RWPE1 (cell line): ENCODE measurements at regions not wholly inside any gene's neighbourhood (a gene's known extent, or its start where the extent isn't known, plus 50 kb on each side); places are given as distances from the start of the nearest gene placed in this dataset.

ENCODE experiments used
- CTCF ChIA-PET: fragments of 350-600 bp; sonication (Branson Sonifier 250); formaldehyde crosslinking; extraction: SDS; loops from one replicate; lab custom pipeline; 2021; lab: Yijun Ruan, JAX
- POLR2A ChIA-PET: fragments of 400-600 bp; formaldehyde crosslinking; extraction: SDS; loops from one replicate; lab custom pipeline; 2020; ENCODE audit warnings: antibody characterized with exemption; ENCODE audit not compliant: low non-redundant PET; lab: Yijun Ruan, JAX
- DNase-seq: peaks from one replicate; pipeline ENCODE4 v3.0.0; 2012; ENCODE audit warnings: low spot score
- H3K27ac ChIP-seq: fragments of 450-650 bp; 2 replicates; pipeline ENCODE4 v1.5.1; 2017
- TF ChIP-seq, protein P1 (sequence below): fragments of 450-650 bp; conservative IDR thresholded peaks from 2 replicates; pipeline ENCODE4 v1.5.1; 2017; ENCODE audit warnings: low read depth, mild to moderate bottlenecking

DNA sequence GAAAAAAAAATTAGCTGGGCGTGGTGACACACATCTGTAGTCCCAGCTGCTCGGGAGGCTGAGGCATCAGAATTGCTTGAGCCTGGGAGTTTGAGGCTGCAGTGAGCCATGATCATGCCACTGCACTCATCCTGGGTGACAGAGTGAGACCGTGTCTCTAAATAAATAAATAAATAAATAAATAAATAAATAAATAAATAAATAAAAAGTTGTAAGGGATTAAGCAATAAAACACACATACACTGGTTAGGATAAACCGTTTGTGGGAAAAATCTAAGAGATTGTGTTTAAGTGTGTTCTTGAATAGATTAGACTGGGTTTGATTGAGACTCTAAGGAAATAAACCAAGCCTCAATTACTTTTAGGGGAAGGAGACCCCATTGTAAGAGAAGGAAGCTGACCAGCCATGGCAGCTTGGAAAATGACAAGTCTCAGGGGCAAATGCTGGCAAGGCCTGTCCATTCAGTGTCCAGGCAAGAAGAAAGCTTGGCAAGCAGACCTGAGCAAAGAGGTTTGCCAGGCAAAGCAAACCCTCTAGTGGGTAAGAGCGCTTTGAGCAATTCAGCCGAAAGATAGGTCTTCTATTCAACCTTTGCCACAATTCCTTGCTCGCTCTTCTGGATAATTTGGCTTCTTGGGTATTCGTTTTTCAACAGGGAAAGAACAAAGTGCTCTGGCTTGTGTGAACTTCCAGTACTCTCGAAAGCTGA lies 106.9 kb upstream of the SERBP1 start:
- ChIA-PET CTCF (interaction anchor here (0.6 to 3.1 kb wide), 7 partner anchors 17 to 314 kb away, joined by 3 to 24 read pairs (median 5); partner anchors contain the start of gene SERBP1), POLR2A (interaction anchor here (0.6 kb wide), 1 partner anchor 148 kb away, joined by 4 read pairs; no protein-coding TSS in a partner anchor)
- H3K27ac ChIP-seq: no peak overlapping the region
- DNase-seq: no peak
- TF ChIP-seq, protein P1, sequence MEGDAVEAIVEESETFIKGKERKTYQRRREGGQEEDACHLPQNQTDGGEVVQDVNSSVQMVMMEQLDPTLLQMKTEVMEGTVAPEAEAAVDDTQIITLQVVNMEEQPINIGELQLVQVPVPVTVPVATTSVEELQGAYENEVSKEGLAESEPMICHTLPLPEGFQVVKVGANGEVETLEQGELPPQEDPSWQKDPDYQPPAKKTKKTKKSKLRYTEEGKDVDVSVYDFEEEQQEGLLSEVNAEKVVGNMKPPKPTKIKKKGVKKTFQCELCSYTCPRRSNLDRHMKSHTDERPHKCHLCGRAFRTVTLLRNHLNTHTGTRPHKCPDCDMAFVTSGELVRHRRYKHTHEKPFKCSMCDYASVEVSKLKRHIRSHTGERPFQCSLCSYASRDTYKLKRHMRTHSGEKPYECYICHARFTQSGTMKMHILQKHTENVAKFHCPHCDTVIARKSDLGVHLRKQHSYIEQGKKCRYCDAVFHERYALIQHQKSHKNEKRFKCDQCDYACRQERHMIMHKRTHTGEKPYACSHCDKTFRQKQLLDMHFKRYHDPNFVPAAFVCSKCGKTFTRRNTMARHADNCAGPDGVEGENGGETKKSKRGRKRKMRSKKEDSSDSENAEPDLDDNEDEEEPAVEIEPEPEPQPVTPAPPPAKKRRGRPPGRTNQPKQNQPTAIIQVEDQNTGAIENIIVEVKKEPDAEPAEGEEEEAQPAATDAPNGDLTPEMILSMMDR: no peak

DNA sequence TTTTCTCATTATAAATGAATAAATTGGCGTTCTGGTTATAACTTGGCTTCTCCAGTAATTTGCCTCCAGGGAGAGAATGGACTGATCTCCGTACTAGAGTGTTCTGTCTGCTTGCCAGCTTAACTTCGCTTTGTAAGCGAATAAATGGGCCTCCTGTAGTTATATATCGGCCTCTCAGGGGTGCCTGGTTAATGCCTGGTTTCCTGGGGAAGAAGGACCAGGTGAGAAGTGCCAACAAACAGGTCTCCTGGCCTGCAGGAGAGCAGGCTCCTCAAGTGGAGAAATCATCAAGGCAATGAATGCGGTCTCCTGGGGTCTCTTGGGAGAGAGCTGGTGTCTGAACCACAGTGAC lies 107.4 kb upstream of the SERBP1 start:
- POLR2A ChIA-PET: no interaction called here
- TF ChIP-seq, protein P1: no peak
- CTCF ChIA-PET: interaction anchor here (0.6 to 3.1 kb wide), 4 partner anchors 18 to 313 kb away, joined by 4 to 24 read pairs (median 4); partner anchors contain the start of gene SERBP1
- H3K27ac ChIP-seq: no peak overlapping the region
- DNase-seq: no peak

DNA sequence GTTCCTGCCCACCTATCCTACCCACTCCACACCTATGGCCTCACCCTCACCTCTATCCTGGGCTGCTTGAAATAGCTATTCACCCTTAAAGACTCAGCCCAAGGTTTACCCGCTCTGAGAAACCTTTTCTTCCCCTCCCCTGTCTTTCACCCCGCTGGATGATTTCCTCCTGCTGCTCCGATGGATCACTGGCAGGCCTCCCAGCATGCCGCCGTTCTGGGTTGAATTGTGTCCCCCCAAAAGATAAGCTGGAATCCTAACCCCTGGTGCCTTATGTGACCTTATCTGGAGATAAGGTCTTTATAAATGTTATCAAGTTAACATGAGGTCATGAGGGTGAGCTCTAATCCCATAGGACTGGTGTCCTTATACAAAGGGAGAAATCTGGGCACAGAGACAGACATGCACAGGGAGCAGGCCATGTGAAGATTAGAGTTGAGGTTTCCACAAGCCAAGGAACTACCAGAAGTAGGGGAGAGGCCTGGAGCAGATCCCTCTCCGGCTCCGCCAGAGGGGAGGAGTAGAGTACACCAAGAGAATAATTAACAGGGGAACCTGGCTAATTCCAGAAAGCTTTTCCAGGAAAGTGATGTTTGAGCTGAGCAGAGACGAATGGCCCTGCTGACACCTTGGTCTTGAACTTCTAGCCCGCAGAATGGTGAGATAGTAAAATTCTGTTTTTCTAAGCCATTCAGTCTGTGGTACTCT lies 110.0 kb upstream of the SERBP1 start:
- TF ChIP-seq, protein P1: no peak
- H3K27ac ChIP-seq: no peak overlapping the region
- ChIA-PET CTCF (interaction anchor here (0.6 kb wide), 1 partner anchor 145 kb away, joined by 3 read pairs; no protein-coding TSS in a partner anchor), POLR2A (no interaction called here)
- no peak for DNase-seq

DNA sequence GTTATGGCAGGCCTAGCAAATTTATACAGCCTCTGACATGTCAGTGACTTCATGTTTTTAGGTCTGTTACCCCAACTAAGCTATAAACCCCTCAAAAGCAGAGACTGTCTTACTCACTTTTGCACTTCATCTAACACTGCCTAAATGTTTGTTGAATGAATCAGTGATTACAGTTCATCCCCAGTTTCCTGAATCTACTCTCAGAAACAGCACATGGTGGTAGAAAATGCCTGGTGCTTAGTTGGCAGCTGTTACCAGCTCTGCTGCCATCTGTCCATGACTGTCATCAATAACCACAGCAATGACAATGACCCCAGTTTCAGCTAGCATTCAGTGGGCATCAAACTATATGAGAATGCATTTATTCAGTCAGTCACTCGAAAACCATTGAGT lies 110.5 kb upstream of the SERBP1 start:
- ChIA-PET POLR2A (no interaction called here), CTCF (interaction anchor here (0.6 kb wide), 1 partner anchor 145 kb away, joined by 3 read pairs; no protein-coding TSS in a partner anchor)
- TF ChIP-seq, protein P1: no peak
- no peak for DNase-seq
- no peak overlapping the region for H3K27ac ChIP-seq

DNA sequence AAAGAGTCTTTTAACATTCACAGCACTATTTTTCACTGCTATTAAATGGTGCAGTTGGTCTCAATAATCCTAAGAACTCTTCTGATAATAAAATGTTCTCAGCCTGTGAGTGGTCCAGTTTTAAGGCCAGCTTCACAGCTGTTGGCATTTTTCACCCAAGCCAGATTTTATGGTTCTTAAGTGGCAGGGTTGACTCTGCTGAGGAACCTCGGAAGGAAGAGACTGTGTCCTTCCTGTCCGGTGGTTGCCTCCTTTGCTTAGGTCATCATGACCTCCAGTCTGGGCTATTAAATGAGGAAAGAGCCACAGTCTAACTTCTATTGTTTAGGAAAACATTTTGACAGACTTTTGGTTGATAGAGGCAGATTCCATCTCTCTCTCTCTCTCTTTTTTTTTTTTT lies 112.5 kb upstream of the SERBP1 start:
- H3K27ac ChIP-seq: no peak overlapping the region
- no peak for DNase-seq
- ChIA-PET CTCF (no interaction called here), POLR2A (no interaction called here)
- TF ChIP-seq, protein P1: no peak

DNA sequence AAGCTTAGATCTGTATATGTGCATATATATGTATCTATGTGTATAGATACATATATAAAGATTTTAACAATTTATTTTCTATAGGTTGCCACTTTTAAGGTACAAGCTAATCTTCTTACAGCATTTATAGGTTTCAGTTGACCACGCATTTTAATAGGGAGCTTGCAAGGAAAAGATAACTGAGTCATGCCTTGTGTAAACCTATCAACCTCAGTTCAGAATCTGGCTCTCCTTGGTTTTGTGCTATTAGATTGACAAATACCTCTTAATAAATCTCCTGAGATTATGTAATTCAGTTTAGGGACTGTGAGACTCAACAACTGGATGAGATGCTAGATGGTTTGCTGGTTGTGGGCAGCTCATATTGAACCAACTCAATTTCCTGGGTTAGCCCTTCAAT lies 114.7 kb upstream of the SERBP1 start:
- no peak overlapping the region for H3K27ac ChIP-seq
- POLR2A ChIA-PET: no interaction called here
- DNase-seq: no peak
- CTCF ChIA-PET: interaction anchor here (0.9 to 1.3 kb wide), 4 partner anchors 9 to 215 kb away, joined by 3 to 4 read pairs (median 4); no protein-coding TSS in a partner anchor
- TF ChIP-seq, protein P1: no peak
